Kidney capillary endothelial cell (primary cell): ENCODE measurements at regions not wholly inside any gene's neighbourhood (a gene's known extent, or its start where the extent isn't known, plus 50 kb on each side); places are given as distances from the start of the nearest gene placed in this dataset.
A peak's percentile ranks its signal among the peaks of the same experiment; 100 is the strongest.
"Not testable (repeated sequence)": the region's sequence is repeated elsewhere in the genome, so short reads cannot be mapped to it uniquely, and the experiment has no call there.

Experiments
- DNase-seq: peaks from one replicate; pipeline ENCODE4 v3.0.0-alpha.2; 2018; ENCODE audit warnings: low spot score

DNA sequence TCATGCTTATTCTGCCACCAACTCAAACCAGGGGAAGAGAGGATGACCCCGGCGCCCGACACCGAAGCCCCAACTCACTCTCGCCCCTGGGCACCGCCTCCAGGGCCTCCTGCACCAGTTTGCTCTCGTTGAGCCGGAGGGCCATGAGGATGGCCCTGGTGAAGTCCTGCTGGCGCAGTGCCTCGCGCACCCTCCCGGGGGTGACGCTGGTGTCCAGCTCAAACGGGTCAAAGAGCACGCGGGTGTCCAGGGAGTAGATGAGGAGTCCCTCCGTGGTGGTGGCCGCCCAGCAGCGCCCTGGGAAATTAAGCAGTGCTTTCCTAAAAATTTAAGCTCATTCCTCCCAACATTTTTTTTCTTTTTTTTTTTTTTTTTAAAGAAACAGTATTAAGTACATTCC, 5387.6 kb upstream of the TPTE start:
- DNase-seq: not testable (repeated sequence)

DNA sequence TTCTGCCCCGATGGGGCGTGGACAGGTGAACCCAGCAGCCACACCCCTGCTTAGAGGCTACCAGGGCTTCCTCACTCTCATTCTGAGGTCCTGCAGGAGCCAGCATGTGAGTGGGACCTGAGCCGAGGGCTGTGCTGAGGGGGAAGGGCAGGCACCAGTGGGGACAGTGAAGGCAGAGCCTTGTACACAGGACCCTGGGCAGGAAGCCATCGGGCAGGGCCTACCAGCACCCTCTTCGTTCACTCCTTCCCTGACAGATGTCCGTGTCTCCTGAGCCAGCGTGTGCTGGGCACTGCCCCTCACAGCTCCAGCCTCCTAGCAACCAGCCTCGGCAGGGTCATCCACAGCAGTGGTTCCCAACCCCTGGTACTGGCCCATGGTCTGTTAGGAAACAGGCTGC, 5385.0 kb upstream of the TPTE start:
- not testable (repeated sequence) for DNase-seq

DNA sequence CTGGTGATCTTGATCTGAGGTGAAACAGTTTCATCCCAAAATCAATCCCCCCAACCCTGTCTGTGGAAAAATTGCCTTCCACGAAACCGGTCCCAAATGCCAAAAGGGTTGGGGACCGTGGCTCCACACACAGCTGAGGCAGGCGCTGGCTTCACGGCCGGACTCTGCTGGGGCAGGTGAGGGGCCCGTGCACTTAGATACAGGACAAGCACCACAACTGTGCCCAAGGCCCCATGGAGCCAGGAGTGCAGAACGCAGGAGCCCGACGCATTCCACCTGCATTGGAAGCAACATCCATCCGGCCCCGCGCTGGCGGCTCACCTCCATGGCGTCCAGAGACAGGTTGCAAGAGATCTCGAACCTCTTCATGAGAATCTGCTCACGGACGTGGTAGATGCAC, 5384.4 kb upstream of the TPTE start:
- not testable (repeated sequence) for DNase-seq

GRCh38 chr21:5138687-5139086, 5382.7 kb upstream of the TPTE start:
- DNase-seq: not testable (repeated sequence)

GRCh38 chr21:5139528-5139927, 5381.9 kb upstream of the TPTE start:
- not testable (repeated sequence) for DNase-seq

- DNase-seq: not testable (repeated sequence)
These were observed 5378.4 kb upstream of the TPTE start for GRCh38 chr21:5143011-5143410.

- DNase-seq: not testable (repeated sequence)
These were observed 5376.7 kb upstream of the TPTE start for GRCh38 chr21:5144731-5145130.

- not testable (repeated sequence) for DNase-seq
These were observed 5373.7 kb upstream of the TPTE start for GRCh38 chr21:5147685-5148084.

DNA sequence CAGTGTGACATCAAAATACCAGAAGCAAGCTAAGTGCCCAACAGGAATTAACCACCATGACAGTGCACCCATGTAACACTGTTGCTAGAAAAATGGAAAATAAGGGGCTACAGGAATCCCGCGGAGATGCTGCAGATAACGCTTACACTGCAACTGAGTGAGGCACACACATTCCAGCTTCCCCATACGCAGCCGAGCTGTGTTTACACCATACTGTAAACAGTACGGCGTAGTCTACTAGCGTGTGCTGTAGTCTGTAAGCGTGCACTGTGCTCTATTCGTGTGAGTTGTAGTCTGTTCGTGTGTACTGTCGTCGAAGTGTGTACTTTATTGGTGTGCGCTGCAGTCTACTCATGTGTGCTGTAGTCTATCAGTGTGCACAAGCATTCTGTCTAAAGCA, 5372.2 kb upstream of the TPTE start:
- not testable (repeated sequence) for DNase-seq

DNA sequence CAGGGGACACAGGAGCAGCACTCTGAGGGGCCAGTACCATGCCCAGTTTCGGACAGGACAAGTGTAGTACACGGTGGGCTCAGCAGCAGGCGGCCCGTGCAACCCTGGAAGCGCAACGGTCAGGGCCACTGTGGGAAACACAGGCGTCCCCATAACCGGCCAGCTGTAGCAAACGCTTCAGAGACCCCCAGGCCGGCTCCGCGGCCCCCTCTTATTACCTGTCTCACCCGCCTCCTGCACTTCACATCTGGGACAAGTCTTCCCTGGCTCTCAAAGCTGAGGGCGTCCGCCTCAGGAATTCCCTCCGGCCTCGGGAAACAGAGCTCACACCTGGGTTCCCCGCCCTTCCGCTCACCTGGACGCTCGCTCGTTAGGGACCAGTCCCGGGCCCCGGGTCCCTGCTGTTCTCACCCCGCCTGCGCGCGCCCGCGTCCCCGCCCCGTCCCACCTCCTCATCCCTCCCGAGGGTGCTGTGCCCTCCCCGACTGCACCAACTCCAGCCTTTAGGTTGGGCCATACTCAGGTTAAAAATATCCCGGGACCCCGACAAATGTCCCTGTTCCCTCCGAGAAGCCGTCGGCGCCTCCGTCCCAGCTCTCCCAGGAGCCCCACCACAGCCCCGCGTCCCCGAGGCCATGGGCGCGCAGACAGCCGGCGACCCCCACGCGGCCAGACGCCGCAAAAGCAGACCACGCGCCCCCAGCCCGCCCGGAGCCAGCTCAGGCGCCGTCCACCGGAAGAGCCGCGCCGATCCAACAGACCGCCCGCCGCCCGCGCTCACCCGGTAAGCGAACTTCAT, 5367.3 kb upstream of the TPTE start:
- DNase-seq: not testable (repeated sequence)

DNA sequence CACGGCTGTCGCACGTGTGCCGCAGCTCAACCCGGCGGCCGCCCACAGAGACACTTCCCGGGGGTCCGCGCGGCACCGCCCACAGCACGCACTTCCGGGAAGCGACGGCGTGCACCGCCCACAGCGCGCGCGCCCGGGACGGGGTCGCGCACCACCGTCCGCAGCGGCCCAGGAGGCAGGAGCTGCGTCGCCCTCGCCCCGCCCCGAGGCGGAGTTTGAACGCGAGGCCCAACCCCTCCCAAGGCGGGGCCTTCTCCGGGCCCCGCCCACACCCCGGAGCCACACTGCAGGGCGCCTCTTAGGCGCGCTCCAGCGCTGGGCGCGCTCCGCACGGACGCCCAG, 5366.8 kb upstream of the TPTE start:
- peak; percentile 57 for DNase-seq

- DNase-seq: not testable (repeated sequence)
These were observed 5358.4 kb upstream of the TPTE start for GRCh38 chr21:5162693-5163574.

GRCh38 chr21:5165829-5166228, 5355.6 kb upstream of the TPTE start:
- DNase-seq: not testable (repeated sequence)
